GM19239 (cell line): ENCODE measurements at regions not wholly inside any gene's neighbourhood (a gene's known extent, or its start where the extent isn't known, plus 50 kb on each side); places are given as distances from the start of the nearest gene placed in this dataset.

Experiments used
- DNase-seq: peaks from one replicate; pipeline ENCODE4 v3.0.0; 2011; ENCODE audit warnings: low spot score; ENCODE audit not compliant: insufficient read length
- FAIRE-seq: peaks from 2 replicates; lab custom pipeline; 2011; peaks lifted over from hg19 to GRCh38; lab: Jason Lieb, UNC

DNA sequence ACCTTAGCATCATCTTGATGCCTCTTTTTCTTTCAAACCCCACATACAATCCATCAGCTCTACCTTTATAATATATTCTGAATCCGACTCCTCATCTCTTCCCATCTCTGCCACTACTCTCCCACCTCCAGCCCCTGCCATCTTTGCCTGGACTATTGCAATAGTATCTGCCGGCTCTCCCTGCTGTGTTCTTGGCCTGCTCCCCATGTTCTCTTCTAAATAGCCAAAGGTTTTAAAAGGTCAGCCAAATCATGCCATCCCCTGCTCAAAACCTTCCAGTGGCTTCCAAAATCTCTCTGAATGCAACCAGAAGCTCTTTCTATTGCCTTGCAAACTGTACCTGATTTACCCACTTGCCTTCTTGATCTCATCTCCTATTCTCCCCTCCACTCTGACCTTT, 266.0 kb downstream of the PTTG2 start:
- FAIRE-seq, result no peak
- no peak for DNase-seq

GRCh38 chr4:38230121-38230801, 270.1 kb downstream of the PTTG2 start:
- DNase-seq (no peak), FAIRE-seq (no peak)

DNA sequence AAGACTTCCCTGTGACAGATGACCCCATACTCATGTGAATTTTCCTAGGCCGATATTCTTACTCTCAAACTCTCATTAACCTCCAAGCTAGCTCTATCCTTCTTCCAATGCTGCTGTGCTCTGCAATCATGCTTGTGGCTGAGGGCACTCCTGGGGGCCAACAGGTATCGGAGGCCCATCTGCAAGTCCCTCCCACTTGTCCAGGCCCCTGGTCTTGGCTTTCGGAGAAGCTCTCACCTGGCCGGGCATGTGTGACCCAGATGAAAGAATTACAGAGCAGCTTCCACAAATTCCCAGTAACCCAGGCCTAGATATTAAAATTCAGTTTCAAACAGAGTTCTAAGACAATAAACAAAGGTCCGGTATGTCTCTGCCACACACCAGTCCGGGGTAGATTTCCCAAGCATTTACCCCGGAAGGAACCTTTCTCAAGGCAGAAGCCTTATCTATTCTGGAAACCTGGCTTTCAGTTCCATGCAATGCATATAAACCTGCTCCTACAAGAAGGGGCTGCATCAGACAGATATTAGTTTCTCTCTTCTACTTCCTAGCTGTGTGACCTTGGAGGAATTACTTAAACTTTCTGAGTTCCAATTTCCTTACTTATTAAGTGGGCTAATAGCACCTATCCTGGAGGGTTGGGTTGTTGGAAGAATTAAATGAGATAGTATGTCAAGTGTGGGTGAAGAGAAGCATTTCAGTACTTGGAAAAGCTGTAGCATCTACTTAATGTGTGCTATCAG, 270.8 kb downstream of the PTTG2 start:
- DNase-seq (no peak), FAIRE-seq (no peak)

- DNase-seq, result no peak
- no peak for FAIRE-seq
Measured at GRCh38 chr4:38231626-38232025, 271.4 kb downstream of the PTTG2 start.

DNA sequence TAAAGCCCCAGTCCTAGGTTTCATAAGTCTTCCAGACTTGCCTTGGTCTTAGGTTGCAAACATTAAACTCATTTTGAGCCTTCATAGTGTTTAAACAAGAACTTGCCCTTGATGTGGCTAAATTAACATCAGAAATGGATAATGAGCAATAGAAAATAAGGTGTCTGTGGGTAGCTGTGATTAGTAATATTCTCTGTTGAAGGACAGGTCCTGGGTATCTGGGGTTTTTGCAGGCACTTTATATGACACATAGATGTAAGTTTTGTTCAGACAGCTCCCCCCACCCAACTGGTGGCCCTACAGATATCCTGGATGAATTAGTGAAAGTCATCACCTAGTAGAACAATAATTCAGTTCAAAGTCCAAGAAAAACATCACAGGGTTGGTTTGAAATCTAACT, 272.5 kb downstream of the PTTG2 start:
- no peak for DNase-seq
- no peak for FAIRE-seq

GRCh38 chr4:38233727-38234480, 273.7 kb downstream of the PTTG2 start:
- FAIRE-seq, result no peak
- DNase-seq, result no peak

DNA sequence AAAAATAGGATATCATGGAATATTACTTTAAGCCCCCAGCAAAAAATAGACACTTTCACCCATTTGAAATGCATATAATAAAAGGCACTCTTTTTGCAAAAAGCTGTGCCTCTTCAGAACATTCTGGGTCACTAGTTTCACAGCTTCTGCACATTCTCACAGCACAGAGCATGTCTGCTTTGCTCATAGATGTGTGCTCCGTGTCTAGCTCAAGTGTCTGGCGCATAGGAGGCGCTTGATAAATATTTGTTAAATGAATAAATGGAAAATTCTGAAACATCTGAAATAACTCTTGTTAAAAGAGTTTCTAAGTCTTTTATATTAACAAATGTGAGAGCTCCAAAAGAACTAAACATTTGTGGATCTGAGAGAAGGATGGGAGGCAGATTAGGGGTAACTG, 275.2 kb downstream of the PTTG2 start:
- DNase-seq (no peak), FAIRE-seq (no peak)

DNA sequence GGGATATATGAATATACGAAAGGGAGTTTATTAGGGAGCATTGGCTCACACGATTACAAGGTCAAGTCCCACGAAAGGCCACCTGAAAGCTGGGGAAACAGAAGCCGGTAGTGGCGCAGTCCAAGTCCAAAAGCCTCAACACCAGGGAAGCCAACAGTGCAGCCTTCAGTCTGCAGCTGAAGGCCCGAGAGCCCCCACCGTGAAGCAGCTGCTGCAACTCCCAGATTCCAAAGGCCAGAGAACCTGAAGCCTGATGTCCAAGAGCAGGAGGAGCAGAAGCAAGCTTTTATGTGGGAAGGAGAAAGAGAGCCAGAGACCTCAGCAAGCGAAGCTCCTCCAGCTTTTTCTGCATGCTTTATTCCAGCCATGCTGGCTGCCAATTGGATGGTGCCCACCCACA, 275.8 kb downstream of the PTTG2 start:
- no peak for FAIRE-seq

GRCh38 chr4:38236503-38236902, 276.3 kb downstream of the PTTG2 start:
- no peak for DNase-seq
- FAIRE-seq, result no peak

More for the DNA sequence above, 275.8 kb downstream of the PTTG2 start:
- no peak for DNase-seq

DNA sequence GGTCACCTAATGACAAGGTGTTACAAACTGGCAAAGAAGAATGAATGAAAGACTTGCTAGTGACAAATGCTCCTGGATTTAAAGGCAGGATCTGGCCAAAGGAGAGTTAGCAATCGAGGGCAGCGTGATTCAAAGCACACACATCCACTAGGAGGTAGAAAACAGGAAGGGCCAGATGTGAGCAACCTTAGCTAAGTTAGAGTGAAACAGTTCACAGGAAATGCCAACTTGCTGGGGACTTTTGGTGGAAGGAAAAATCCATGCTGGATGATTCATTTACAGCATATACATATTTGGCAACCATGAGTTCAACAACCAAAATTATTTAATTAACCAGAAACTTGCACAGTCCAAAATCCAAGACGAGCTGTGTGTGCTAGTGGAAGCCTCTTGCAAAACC, 276.9 kb downstream of the PTTG2 start:
- FAIRE-seq (no peak), DNase-seq (no peak)

GRCh38 chr4:38241541-38241940, 281.3 kb downstream of the PTTG2 start:
- DNase-seq (no peak), FAIRE-seq (no peak)

- FAIRE-seq (no peak), DNase-seq (no peak)
Measured at GRCh38 chr4:38242101-38242500, 281.9 kb downstream of the PTTG2 start.

DNA sequence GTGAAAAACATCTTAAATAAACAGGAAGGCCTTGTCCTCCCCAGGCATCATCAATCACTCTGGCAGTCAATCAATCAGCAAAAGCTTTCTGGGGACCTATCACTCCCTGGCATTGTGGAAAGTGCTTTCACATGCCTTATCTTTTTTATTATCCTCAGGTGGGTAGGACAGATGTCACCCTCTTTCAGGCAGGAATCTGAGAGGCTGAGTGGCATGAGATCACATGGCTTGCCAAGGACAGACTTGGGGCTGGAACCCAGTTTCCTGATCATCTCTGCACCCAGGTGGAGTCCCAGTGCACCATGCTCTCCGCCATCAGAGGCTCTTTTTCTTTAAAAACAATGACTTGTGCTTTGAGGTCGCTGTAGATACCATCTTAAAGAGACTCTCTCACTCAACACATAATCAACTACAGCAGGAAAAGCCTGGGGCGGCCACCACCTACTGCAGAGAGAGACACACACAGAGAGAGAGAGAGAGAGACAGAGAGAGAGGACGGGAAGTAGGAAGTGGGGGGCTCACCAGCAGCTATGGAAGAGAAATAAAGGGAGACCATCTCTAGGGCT, 282.7 kb downstream of the PTTG2 start:
- no peak for FAIRE-seq
- DNase-seq, result no peak

DNA sequence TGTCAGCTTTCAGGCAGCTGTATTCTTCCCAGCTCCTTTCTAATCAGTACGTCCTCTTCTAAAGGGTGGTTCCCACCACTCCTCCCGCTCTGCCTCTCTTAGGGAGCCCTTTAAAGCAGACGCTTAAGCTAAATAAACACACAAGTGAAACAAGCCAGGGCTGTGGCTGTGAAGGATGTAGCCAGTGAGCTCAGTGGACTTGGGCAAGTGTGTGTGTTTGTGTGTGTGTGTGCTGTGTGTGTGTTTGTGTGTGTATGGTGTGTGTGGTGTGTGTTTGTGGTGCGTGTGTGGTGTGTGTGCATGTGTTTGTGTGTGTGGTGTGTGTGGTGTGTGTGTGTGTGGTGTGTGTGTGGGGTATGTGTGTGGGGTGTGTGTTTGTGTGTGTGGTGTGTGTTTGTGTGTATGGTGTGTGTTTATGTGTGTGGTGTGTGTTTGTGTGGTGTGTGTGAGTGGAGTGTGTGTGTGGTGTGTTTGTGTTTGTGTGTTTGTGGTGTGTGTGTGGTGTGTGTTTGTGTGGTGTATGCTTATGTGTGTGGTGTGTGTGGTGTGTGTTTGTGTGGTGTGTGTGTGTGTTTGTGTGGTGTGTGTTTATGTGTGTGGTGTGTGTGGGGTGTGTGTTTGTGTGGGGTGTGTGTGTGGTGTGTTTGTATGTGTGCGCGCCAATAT, 283.3 kb downstream of the PTTG2 start:
- no peak for DNase-seq

DNA sequence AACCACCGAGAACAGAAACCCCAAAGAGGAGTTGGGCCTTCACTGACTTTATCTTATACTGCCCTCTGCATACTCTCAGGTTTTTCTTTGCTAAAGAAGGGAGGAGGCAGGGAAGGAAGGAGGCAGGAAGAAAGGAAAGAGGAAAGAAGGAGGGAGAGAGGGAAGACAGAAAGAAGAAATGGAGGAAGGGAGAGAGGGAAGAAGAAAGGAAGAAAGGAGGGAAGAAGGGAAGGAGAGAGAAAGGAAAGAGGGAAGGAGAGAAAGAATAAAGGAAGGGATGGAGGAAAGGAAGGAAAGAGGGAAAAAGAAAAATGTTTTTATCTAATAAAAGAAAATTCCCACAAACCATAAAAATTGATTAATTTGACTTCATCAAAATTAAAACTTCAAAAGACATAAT, 294.6 kb downstream of the PTTG2 start:
- no peak for FAIRE-seq

More for the DNA sequence above, 283.3 kb downstream of the PTTG2 start:
- no peak for FAIRE-seq

DNA sequence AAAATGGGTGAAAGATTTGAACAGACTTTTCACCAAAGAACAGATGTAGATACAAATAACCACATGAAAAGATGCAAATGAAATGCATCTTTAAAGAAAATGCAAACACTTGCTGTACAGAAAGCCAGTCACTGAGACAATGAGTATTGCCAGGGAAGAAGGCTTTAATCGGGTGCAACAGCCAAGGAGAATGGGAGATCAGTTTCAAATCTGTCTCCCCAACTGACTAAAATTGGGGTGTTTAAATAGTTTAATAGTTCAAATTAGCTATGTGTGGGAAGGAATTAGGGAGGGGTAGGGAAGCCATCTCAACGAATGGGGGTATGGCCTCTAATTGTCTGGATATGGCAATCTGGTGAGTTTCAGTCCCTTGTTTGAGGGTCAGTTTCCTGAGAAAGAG, 295.4 kb downstream of the PTTG2 start:
- FAIRE-seq (no peak), DNase-seq (no peak)

More for the DNA sequence above, 294.6 kb downstream of the PTTG2 start:
- no peak for DNase-seq

- DNase-seq (no peak), FAIRE-seq (no peak)
Measured at GRCh38 chr4:38266616-38267015, 306.4 kb downstream of the PTTG2 start.

DNA sequence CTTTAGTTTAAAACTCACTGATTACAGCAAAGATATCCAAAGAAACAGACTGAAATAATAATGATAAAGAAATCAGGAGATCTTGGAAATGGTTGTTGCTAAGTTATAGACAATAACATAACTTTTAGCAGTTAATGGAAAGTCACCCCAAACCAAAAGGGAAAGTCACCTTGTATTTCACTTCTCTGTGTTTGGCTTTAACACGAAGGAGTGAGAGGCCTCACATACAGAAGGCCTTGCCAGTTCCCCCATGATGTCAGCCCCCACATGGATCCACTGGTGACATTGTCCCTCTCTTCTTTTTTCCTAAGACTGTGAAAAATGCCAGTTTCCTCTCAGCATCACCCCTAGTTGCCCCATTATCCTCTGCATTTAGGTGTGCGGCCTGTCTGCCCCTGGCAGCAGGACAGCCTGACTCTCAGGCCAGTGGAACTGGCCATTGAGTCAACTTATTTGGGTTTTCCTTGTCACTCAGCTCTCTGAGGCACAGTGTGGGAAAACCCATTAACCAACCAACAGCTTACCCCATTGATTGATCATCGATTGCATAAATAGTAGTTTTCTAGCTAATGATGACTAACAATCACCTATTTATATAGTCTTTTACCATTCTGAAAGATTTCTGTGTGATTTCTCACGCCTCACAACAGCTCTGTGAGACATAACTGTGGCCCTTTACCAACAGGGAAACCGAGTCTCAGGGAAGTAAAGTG, 308.1 kb downstream of the PTTG2 start:
- DNase-seq (no peak), FAIRE-seq (no peak)

- FAIRE-seq (no peak), DNase-seq (no peak)
Measured at GRCh38 chr4:38268837-38269236, 308.6 kb downstream of the PTTG2 start.

DNA sequence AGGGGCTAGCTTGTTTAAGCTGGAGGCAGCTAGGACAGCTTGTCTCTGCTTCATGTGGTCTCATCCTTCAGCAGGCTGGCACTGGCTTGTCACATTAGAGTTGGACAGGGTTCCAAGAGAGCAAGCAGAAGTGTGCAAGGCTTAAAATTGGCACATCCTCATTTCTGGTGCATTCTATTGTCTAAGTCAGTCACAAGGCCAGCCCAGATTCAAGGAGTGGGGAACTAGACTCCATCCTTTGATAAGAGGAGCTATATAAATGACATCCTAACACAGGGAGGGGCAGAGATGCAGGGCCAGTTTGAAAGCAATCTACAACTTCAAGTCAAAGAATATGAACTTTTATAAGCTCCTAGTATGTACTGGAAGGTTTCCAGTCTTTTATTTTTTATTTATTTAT, 313.2 kb downstream of the PTTG2 start:
- FAIRE-seq (no peak), DNase-seq (no peak)
